GM12864 (cell line): ENCODE measurements at regions not wholly inside any gene's neighbourhood (a gene's known extent, or its start where the extent isn't known, plus 50 kb on each side); places are given as distances from the start of the nearest gene placed in this dataset.

Experiments
- DNase-seq: peaks from one replicate; pipeline ENCODE4 v3.0.0-alpha.2; 2011; ENCODE audit warnings: low read depth
- H3K4me3 ChIP-seq: 2 replicates; pipeline ENCODE4 v1.5.1; 2011; ENCODE audit warnings: mild to moderate bottlenecking, low read depth, low read length, control low read depth
- TF ChIP-seq, protein P1 (sequence below): IDR thresholded peaks from 2 replicates; pipeline ENCODE4 v1.5.1; 2011; ENCODE audit warnings: low read depth, mild to moderate bottlenecking, moderate library complexity, low read length, control low read depth, inconsistent platforms; ENCODE audit errors: missing control alignments

DNA sequence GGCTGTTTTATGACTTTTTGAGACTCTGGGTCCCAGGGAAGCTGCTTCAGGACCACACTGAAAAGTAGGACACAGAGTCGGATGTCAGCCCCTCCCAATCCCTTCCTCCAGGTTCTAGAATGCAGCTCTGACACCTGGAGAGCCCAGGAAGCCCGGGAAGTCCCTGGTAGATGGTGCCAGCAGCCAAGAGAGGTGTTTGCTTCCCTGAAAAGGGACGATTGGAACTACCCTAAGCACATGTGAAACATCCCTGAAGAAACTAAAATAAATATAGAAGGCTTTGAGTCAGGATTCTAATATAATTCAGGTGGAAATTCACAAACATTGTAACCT, 163.2 kb upstream of the CYRIA start:
- DNase-seq, result no peak
- TF ChIP-seq, protein P1, sequence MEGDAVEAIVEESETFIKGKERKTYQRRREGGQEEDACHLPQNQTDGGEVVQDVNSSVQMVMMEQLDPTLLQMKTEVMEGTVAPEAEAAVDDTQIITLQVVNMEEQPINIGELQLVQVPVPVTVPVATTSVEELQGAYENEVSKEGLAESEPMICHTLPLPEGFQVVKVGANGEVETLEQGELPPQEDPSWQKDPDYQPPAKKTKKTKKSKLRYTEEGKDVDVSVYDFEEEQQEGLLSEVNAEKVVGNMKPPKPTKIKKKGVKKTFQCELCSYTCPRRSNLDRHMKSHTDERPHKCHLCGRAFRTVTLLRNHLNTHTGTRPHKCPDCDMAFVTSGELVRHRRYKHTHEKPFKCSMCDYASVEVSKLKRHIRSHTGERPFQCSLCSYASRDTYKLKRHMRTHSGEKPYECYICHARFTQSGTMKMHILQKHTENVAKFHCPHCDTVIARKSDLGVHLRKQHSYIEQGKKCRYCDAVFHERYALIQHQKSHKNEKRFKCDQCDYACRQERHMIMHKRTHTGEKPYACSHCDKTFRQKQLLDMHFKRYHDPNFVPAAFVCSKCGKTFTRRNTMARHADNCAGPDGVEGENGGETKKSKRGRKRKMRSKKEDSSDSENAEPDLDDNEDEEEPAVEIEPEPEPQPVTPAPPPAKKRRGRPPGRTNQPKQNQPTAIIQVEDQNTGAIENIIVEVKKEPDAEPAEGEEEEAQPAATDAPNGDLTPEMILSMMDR, result no peak
- H3K4me3 ChIP-seq, result no peak overlapping the region

DNA sequence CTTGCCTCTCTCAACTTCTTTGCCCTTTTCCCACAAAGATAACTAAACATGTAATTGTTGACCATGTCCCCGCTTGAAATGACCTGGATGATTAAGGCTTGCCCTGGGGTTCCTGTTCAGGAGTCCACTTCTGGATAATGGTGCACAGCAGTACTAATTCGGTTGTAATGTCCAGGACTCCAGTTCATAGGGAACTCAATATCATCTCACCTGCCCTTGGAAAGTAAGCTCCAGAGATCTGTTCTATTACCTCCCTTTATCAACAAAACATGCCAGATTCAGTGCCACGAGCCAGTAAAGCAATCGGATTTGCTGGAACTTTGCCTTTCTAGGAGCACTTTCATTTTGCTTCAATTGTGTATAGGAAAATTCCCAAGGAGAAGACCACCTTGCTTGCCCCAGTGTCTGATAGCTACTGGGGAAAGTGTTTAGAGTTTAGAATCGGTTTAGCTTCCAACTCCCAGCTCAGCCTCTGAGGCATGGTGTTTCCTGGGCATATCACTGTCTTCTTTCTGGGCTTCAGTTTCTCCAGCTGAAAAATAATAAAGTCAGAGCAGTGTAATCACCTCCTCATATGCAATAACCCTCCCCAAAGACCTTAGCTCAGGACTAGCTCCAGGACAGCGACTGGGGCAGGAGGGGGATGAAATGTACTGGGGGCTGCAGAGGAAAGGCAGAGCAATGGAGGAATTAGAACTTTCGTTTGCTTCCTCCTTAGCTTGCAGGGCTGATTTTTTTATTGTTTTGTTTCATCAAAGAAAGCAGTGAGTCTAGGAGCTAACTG, 162.6 kb upstream of the CYRIA start:
- no peak for DNase-seq
- H3K4me3 ChIP-seq, result no peak overlapping the region
- TF ChIP-seq, protein P1, result no peak

DNA sequence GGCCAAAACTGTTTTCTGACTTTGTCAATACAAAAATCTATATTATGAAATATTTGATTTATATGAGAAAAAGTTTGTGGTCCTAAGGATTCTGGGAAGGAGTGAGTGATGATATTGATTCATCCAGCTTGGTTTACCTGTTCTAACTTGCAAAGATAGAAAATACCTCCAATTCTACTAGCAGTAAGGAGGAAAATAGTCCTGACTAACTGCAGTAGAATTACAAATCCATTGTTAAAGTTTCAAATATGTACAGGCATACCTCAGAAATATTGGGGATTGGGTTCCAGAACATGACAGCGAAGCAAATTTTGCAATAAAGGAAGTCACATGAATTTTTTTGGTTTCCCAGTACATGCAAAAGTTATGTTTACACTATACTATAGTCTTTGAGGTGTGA, 158.8 kb upstream of the CYRIA start:
- H3K4me3 ChIP-seq, result no peak overlapping the region
- DNase-seq, result no peak
- TF ChIP-seq, protein P1, result no peak

DNA sequence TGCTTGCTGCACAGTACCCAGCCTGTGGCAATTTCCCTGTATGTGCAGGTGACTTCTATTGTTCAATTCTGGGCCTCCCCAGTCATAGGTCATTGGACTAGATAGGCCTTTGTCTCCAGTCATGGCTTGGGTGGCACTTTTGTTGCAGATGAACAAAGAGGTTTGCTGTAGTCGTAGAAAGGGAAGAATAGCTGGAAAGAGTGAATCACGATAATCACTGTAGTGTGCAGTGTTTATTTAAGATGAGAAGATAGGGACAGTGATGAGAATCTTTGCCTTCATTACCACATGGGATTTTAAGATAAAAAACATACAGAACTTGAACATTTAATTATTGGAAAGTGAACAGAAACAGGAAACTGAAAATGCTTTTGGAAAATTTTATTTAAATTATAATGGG, 156.1 kb upstream of the CYRIA start:
- H3K4me3 ChIP-seq, result no peak overlapping the region
- TF ChIP-seq, protein P1, result no peak
- DNase-seq, result no peak

DNA sequence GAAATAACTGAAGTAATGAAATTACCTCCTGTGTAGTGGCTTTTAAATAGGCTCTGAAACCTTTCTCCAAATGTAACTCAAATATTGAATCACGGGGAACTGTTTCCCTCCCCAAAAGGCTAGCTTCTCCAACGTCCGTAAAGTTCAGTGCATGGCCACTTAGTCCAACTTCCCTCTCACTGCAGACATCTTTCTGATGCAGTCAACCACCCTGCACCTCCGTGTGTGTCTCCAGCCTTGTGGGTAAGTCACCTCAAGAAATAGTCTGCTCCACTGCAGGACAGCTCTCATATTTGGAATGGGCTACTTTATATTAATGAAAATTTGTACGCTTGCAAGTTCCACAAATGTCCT, 152.5 kb upstream of the CYRIA start:
- TF ChIP-seq, protein P1, result no peak
- H3K4me3 ChIP-seq, result no peak overlapping the region
- DNase-seq, result no peak

DNA sequence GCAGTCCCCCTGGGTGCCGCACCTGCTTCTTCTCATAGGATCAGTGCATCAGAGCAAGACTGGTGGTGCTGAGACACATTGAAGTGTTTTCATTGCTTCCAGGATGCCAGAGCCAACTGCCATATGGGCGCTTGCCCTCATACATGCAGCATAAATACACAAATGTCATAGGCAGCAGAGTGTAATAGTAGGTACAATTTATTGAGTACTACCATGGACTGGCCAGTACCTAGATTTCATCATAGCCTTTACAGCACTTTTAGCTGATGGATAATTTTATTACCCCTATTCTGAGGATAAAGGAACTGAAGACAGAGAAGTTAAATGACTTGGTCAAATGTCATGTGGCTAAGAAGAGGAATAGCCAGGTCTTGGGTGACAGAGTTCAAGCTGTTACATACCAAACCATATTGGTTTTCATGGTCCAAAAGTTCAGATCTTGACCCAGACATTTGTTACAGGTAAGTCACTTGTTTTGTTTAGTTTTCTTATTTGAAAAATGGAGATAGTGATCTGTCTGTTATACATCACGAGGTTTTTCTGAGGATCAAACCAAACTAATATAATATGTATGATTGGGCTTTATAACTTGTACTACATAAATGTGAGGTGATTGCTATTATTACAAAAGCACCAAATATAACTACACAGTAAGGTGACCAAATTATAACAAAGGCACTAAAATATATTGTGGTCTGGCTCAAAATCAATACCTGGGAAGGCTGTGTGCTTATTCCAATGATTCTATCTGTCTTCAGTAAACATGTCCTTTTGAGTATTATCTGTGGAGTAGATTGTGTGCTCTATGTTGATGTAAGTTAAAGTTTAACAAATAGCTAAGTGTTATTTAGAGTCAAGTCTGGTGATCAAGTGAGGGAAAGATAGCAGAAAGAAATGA, 151.9 kb upstream of the CYRIA start:
- no peak for DNase-seq
- H3K4me3 ChIP-seq, result no peak overlapping the region
- TF ChIP-seq, protein P1, result no peak
